Activated T-cell treated with anti-CD3 and anti-CD28 coated beads for 24 hours (primary cell): ENCODE measurements at regions not wholly inside any gene's neighbourhood (a gene's known extent, or its start where the extent isn't known, plus 50 kb on each side); places are given as distances from the start of the nearest gene placed in this dataset.
"Not testable (repeated sequence)": the region's sequence is repeated elsewhere in the genome, so short reads cannot be mapped to it uniquely, and the experiment has no call there.

Experiments used
- DNase-seq: peaks from one replicate; pipeline ENCODE4 v3.0.0-alpha.2; 2020; ENCODE audit warnings: low read depth

DNA sequence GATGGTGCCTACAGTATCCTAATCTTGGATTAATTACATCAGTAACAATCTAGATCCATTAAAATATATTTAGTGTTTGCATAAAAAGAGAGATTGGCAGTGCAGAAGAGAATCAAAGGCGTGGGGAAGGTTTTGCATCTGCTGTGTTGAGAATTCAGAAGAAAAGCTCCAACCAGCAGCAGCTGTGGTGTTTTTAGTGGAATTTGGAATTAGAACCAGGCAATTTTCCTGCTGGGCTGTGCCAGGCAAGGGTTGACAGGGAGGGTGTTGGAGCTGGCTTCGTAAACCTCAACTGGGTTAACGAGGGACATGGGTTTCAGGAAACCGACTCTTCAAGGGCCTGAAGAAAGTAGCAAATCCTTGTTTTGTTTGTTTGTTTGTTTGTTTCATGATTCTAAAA lies 107.8 kb upstream of the WSCD1 start:
- DNase-seq: no peak

DNA sequence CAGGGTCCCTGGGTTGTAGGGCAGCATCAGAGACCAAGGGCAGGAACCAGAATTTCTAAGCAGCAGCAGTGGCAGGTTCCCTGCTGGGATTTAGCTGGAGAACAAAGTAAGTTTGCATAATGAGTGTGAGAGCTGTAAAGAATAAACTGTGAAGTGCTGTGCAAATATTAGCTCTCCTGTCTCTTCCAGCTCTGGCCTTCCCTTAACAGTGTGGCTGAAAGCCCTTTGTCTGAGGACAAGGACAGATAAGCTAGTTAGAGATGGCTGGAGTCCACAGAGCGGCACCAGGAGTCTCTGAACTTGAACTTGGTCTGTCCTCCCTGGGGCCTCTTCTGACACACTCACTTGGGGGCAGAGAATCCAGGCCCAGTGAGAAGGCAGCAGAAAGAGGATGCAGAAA lies 98.2 kb upstream of the WSCD1 start:
- DNase-seq: no peak

DNA sequence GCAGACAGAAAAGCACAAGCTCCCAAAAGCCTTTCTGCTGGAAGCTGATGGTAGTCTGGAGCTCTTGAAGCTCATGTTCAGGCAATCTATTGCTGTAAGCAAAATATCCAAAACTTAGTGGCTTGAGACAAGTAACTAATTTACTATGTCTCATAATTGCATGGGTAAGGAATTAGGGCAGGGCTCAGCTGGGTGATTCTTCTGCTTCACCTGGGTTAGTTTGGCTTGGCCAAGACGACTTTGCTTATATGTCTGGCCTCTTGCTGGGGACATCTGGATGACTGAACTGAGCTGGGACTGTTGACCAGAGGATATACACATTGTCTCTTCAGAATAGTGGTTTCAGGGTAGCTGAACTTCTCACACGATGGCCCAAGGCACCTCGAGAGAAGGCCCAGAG lies 96.8 kb upstream of the WSCD1 start:
- no peak for DNase-seq

DNA sequence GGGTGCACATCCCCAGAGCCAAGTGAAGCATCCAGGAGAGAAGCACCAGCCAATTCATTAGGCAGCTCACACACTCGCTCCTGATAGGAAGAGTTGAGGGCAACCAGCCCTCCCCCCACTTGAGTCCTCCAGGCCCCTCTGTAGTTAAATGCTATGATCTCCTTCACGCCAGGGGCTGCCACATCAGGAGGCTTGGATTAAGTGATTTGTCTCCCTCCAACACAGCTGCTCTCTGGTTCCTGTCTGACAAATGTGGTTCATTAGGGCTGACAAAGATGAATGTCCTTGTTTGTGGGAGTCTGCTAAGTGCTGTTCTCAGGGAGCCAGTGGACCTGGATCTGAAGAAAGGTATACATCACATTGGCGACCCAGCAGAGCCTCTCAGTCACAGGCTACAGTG lies 94.5 kb upstream of the WSCD1 start:
- DNase-seq: no peak

DNA sequence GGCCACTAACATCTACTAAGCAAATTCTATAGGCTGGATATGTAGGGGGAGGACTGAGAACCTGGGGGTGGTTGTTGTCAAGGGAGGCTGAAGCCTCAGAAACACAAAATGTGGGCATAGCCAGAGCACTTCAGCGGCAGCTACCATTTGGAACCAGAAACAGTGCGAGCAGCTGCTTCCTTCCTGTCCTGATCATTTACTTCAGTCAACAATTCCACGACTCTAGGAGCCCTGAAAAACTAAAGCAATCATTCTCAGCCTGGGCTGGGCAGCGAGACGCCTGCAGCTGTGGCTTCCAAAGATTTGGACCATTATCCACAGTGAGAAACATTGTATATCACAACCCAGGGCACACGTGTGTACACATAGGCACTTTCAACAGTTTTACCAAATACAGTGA lies 93.9 kb upstream of the WSCD1 start:
- DNase-seq: no peak

DNA sequence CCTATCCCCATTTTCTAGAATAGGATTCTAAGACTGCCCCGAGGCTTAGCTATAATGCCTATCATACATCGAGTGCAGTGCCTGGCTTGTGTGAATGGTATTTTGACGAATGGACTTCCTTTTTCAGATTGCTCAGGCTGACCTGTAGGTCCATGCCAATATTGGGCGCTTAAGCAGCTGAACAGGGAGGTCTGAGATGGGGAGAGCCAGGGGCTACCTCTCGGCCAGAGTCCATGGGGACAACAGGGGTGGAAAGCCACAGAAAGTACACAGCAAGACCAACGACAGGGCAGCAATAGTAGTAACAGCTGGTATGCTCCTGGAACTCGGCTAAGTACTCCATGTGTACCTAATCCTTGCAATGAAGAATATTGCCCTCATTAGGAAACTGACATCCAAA lies 91.7 kb upstream of the WSCD1 start:
- no peak for DNase-seq

DNA sequence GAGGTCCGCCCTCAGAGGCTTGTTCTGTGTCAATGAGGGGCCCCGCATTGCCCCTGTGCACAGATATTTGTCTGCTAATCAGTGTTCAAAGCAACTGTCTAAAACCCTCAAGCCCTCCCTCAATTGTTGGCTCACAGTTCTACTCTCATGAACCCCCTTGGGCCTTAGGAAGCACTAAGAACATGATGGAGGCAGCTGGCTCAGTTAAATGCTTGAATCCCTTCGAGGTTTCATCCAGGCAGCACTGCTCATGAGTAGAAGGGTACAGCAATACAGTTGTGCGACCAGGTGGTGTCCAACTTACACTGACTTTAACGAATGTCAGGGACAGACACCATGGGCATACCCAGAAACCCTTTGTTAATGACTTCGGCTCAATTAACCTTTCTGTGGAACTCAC lies 89.2 kb upstream of the WSCD1 start:
- no peak for DNase-seq

DNA sequence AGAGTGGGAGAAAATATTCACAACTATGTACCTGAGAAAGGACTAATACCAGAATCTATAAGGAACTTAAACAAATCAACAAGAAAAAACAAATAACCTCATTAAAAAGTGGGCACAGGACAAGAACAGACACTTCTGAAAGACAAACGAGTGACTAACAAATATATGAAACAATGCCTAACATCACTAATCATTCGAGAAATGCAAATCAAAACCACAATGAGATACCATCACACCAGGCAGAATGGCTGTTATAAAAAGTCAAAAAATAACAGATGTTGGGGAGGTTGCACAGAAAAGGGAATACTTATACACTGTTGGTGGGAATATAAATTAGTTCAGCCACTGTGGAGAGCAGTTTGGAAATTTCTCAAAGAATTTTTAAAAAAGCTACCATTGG lies 83.5 kb upstream of the WSCD1 start:
- DNase-seq: no peak

DNA sequence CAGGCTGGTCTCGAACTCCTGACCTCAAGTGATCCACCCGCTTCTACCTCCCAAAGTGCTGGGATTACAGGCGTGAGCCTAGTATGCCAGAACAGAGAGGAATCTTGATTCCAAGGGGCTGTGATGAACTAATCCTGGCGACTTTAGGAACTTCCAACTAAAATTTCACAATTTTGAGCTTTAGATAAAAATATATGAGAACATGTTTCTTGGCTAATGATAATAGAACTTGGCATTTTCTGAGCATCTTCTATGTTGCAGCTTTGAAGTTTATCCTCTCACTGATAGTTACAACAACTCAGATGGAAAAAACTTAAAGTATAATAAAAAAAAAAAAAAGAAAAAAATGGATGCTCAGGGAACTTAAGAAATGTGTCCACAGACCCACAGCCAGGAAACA lies 69.8 kb upstream of the WSCD1 start:
- DNase-seq: no peak

DNA sequence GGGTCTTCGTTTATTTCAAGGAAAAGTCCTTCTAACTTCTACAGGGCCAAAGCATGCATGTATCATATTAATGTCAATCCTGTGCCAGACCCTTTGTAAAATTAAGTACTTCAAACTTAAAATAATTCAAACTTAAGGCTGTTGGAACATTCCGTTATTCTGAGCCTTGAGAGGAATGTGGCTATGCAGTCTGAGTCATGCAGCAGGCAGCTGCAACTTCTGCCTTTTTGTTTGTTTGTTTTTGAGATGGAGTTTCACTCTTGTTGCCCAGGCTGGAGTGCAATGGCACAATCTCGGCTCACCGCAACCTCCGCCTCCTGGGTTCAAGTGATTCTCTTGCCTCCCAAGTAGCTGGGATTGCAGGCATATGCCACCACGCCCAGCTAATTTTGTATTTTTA lies 67.0 kb upstream of the WSCD1 start:
- not testable (repeated sequence) for DNase-seq

DNA sequence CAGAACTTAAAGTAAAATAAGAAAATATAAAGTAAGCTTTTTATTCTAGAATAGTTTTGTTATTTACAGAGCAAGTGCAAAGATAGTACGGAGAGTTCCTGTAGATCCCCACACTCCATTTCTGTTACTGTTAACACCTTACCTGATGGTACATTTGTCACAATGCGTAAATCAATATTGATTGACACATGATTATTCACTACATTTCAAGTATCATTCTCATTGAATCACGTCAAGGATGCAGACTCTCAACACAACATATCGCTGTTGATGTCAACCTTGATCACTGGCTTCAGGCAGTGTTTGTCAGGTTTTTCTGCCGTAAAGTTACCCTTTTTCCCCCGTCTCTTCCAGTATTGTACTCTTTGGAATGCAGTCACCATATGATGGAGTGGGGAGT lies 64.2 kb upstream of the WSCD1 start:
- DNase-seq: no peak

DNA sequence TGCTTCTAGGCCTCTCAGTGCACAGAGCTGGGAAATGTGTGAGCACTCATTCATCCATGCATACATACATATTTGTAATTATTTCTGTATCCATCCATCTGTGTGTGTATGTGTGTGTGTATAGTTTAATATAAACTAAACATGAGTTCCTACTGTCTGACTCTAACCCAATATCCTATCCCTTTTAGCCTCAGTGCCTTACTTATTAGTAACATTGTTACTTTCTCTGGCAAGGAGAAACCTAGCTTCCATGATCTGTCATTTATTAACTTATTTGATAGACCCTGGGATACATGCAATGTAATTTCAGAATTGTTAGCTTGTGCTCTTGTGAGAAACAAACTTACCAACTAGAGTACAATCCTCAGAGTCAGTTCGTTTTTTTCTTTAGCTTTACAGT lies 59.0 kb upstream of the WSCD1 start:
- no peak for DNase-seq

DNA sequence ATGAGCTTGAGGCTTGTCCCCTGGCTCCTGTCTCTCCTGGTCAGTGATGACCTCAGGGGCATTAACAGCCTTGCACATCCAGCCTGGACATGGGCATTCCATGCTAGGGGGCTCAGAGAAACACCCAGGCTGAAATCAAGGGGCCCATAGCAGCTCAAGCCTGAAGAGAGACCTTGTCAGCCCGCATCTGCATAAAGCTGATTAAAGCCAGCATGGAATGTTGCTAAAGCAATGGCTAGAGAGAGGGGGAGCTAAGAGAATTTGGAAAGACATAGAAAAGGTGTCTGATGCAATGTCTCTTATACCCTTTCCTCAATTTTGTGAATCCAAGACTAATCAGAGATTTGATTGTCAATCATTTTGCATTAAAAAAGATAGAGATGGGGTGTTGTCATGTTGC lies 51.4 kb upstream of the WSCD1 start:
- DNase-seq: no peak

DNA sequence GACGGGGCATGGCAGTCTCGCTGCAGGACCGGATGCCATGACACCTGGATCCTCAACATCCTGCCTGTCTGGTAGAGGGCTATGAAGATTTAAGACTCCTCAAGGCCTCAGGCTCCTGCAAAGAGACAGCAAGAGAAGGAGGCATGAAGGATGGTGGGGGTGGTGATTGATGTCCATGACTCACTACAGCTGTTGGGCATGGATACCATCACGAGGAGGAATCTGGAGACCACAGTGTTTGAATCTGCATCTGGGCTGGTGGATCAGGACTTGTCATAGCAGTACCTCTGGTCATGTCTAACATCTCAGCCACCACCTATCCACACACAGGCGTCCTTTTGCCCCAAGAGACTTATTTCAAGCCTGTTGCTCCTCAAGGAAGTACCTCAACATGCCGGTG lies 50.2 kb upstream of the WSCD1 start:
- peak; percentile 2 for DNase-seq

DNA sequence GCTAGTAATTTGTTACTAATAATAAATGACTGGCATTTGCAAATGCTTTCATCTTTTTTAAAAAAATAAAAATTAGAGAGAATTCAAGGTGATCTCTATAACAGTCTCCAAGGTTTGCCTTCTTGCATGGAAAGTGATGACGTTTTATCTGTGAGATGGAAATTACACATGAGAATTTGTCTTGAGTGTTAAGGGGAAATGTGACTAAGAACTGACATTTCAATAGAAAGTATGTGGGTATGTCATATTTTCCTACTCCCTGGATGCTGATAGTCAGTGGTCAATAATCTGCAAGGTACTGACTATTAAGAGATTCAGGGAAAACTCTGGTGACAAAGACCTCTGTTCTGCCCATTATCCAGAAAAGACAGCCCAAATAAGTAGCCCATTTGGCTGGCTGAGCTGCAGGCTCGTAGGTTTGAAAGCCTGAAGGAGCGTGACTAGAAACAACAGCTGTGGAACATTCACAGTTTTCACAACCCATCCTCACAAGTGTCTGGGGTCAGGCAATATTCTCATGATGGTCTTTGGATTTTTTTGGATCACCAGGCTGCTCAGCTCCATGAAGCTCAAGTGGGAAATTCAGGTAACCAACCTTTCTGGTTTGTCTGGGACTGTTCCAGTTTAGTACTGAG lies 49.7 kb upstream of the WSCD1 start:
- DNase-seq: no peak
